HG02885 (cell line): ENCODE measurements at regions not wholly inside any gene's neighbourhood (a gene's known extent, or its start where the extent isn't known, plus 50 kb on each side); places are given as distances from the start of the nearest gene placed in this dataset.
"Not testable (repeated sequence)": the region's sequence is repeated elsewhere in the genome, so short reads cannot be mapped to it uniquely, and the experiment has no call there.

ENCODE experiments used
- ATAC-seq: cut with Tn5 transposase; IDR thresholded peaks from one replicate; pipeline ENCODE4 v1.9.1; 2021; ENCODE audit warnings: mild to moderate bottlenecking; ENCODE audit not compliant: unreplicated experiment, poor library complexity

- not testable (repeated sequence) for ATAC-seq
Observed at GRCh38 chr2:60189006-60189405, 364.4 kb downstream of the BCL11A start.

GRCh38 chr2:60175290-60175689 is 378.2 kb downstream of the BCL11A start:
- no peak for ATAC-seq

GRCh38 chr2:60174146-60174545 is 379.3 kb downstream of the BCL11A start:
- no peak for ATAC-seq

- ATAC-seq: no peak
Observed at GRCh38 chr2:60172801-60173200, 380.7 kb downstream of the BCL11A start.

- no peak for ATAC-seq
Observed at GRCh38 chr2:60170272-60170671, 383.2 kb downstream of the BCL11A start.

- ATAC-seq: no peak
Observed at GRCh38 chr2:60168247-60168646, 385.2 kb downstream of the BCL11A start.

GRCh38 chr2:60167089-60167488 is 386.4 kb downstream of the BCL11A start:
- no peak for ATAC-seq

GRCh38 chr2:60163691-60164090 is 389.8 kb downstream of the BCL11A start:
- no peak for ATAC-seq

GRCh38 chr2:60159519-60159918 is 393.9 kb downstream of the BCL11A start:
- no peak for ATAC-seq

GRCh38 chr2:60158262-60158661 is 395.2 kb downstream of the BCL11A start:
- peak; percentile 84 for ATAC-seq

- no peak for ATAC-seq
Observed at GRCh38 chr2:60157283-60157682, 396.2 kb downstream of the BCL11A start.

GRCh38 chr2:60154142-60154541 is 399.3 kb downstream of the BCL11A start:
- no peak for ATAC-seq

GRCh38 chr2:60152226-60152833 is 401.1 kb downstream of the BCL11A start:
- no peak for ATAC-seq

- ATAC-seq: peak; percentile 16
Observed at GRCh38 chr2:60149176-60149575, 404.3 kb downstream of the BCL11A start.

GRCh38 chr2:60148716-60149115 is 404.7 kb downstream of the BCL11A start:
- ATAC-seq: peak; percentile 67

GRCh38 chr2:60140185-60140584 is 413.3 kb downstream of the BCL11A start:
- no peak for ATAC-seq

- ATAC-seq: no peak
Observed at GRCh38 chr2:60136913-60137312, 416.5 kb downstream of the BCL11A start.

- ATAC-seq: no peak
Observed at GRCh38 chr2:60127191-60127590, 426.3 kb downstream of the BCL11A start.

- ATAC-seq: no peak
Observed at GRCh38 chr2:60125611-60126426, 427.6 kb downstream of the BCL11A start.

- no peak for ATAC-seq
Observed at GRCh38 chr2:60119778-60120177, 433.7 kb downstream of the BCL11A start.

GRCh38 chr2:60118917-60119316 is 434.5 kb downstream of the BCL11A start:
- no peak for ATAC-seq

GRCh38 chr2:60118061-60118460 is 435.4 kb downstream of the BCL11A start:
- no peak for ATAC-seq
